GM12878 (cell line): ENCODE measurements at regions not wholly inside any gene's neighbourhood (a gene's known extent, or its start where the extent isn't known, plus 50 kb on each side); places are given as distances from the start of the nearest gene placed in this dataset.

Experiments used
- HCFC1 ChIP-seq: fragments of 150-350 bp; IDR thresholded peaks from 2 replicates; pipeline ENCODE4 v1.6.1; 2014; ENCODE audit warnings: low read length
- MEF2A ChIP-seq: IDR thresholded peaks from 2 replicates; pipeline ENCODE4 v1.6.1; 2011; ENCODE audit warnings: low read depth, mild to moderate bottlenecking, low read length, moderate library complexity; ENCODE audit not compliant: insufficient read depth

DNA sequence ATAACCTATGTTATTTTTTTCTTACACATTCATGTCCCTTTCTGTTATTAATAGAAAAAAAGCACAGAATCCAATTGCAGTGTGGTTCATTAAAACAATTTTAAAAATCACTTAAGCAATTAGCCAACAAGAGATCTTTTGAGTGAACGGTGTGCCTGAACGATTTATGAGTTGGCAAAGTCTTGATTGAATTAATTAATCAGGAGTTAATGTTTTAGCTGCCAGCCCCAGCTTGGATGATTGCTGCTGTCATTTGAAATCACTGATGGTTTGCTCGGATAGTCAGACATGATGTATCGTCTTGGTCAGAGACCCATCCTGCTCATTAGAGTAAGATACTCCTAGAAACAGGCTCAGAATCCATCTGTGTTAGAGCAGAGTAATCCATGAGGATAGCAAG, 158.3 kb upstream of the GALNT2 start:
- TF ChIP-seq HCFC1, result no peak
- TF ChIP-seq MEF2A, result no peak
